ENCODE measurements at regions not wholly inside any gene's neighbourhood (a gene's known extent, or its start where the extent isn't known, plus 50 kb on each side); places are given as distances from the start of the nearest gene placed in this dataset.

GRCh38 chr20:51097351-51098120, 74.6 kb upstream of the KCNG1 start:
- in situ Hi-C loops (cut with MboI) = no loop called here
- FAIRE-seq (no peak), ATAC-seq (no peak), DNase-seq (ENCODE audit: extremely low read depth in 1 of 4, low spot score in 3 of 4) (no peak)
- H3K79me2 ChIP-seq (ENCODE audit: control insufficient read depth, insufficient read depth, low read length) = no peaks in the 10 kb centered on the region
- WGBS (ENCODE audit: insufficient coverage, low coverage, missing lambda C conversion rate) = 4% methylated on average over 8 of the region's 8 CpGs
- no TSS peak for BruUV-seq (replicated peaks)
- H3K4me2 ChIP-seq (ENCODE audit: insufficient read depth, low read length) = no peak overlapping the region
- no peaks in the 10 kb centered on the region for H3K9me1 ChIP-seq (ENCODE audit: control insufficient read depth, insufficient read depth, low read length)
- no peak overlapping the region for H2AFZ ChIP-seq (ENCODE audit: low read depth, low read length)
- no peaks in the 10 kb centered on the region for H3K36me3 ChIP-seq (ENCODE audit: control insufficient read depth, insufficient read depth, low read length)
- no peak overlapping the region for H3K9ac ChIP-seq (ENCODE audit: insufficient read depth in 1 of 2, low read depth in 2 of 2, low read length in 2 of 2)
- no peak overlapping the region for H3K4me3 ChIP-seq
- ChIA-PET CTCF (ENCODE audit: low intra/inter-chr PET ratio) (no interaction called here), POLR2A (no interaction called here)
- intact Hi-C loops (cut with micrococcal nuclease) = no loop called here
- H3K9me3 ChIP-seq (replicated peaks; ENCODE audit: control insufficient read depth, insufficient read depth, low read depth, low read length) = no peaks in the 10 kb centered on the region
- no peaks in the 10 kb centered on the region; a peak in 2 of 5 replicates for H3K4me1 ChIP-seq (replicated peaks in 1 of 2; ENCODE audit: control insufficient read depth in 2 of 2, insufficient read depth in 2 of 2, low read length in 2 of 2)
- no peak overlapping the region for H3K27ac ChIP-seq (ENCODE audit: extremely low read depth, low read depth, low read length)
- H4K20me1 ChIP-seq (replicated peaks; ENCODE audit: control insufficient read depth, insufficient read depth, low read length) = no peaks in the 10 kb centered on the region
- peaks cover 9 to 26% of the 10 kb centered on the region in 2 experiments; a peak in 4 of 5 replicates for H3K27me3 ChIP-seq (ENCODE audit: control insufficient read depth in 2 of 2, insufficient read depth in 2 of 2, low read length in 2 of 2)
- TF ChIP-seq, protein P1, sequence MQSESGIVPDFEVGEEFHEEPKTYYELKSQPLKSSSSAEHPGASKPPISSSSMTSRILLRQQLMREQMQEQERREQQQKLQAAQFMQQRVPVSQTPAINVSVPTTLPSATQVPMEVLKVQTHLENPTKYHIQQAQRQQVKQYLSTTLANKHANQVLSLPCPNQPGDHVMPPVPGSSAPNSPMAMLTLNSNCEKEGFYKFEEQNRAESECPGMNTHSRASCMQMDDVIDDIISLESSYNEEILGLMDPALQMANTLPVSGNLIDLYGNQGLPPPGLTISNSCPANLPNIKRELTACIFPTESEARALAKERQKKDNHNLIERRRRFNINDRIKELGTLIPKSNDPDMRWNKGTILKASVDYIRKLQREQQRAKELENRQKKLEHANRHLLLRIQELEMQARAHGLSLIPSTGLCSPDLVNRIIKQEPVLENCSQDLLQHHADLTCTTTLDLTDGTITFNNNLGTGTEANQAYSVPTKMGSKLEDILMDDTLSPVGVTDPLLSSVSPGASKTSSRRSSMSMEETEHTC (IDR thresholded peaks at IDR 0.05) = no peak
- TF ChIP-seq CBFA2T2 (conservative IDR thresholded peaks at IDR 0.05) = no peak
- TF ChIP-seq MTA2 (IDR thresholded peaks at IDR 0.05; ENCODE audit: low read depth) = no peak
- TF ChIP-seq LEF1 (IDR thresholded peaks at IDR 0.05) = no peak
- TF ChIP-seq IFI16 (CRISPR knock-in tag; IDR thresholded peaks at IDR 0.05) = no peak
- TF ChIP-seq, protein P2, sequence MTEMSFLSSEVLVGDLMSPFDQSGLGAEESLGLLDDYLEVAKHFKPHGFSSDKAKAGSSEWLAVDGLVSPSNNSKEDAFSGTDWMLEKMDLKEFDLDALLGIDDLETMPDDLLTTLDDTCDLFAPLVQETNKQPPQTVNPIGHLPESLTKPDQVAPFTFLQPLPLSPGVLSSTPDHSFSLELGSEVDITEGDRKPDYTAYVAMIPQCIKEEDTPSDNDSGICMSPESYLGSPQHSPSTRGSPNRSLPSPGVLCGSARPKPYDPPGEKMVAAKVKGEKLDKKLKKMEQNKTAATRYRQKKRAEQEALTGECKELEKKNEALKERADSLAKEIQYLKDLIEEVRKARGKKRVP (CRISPR knock-in tag; IDR thresholded peaks at IDR 0.05) = no peak
- no peak for TF ChIP-seq HDAC3 (IDR thresholded peaks at IDR 0.05; ENCODE audit: borderline replicate concordance, partially characterized antibody)
- no peak for TF ChIP-seq MNT (conservative IDR thresholded peaks at IDR 0.05)
- no peak for TF ChIP-seq DDX20 (tag; IDR thresholded peaks at IDR 0.05; ENCODE audit: low read depth)
- no peak for TF ChIP-seq TCF7 (IDR thresholded peaks at IDR 0.05; ENCODE audit: borderline replicate concordance)
- TF ChIP-seq, protein P3, sequence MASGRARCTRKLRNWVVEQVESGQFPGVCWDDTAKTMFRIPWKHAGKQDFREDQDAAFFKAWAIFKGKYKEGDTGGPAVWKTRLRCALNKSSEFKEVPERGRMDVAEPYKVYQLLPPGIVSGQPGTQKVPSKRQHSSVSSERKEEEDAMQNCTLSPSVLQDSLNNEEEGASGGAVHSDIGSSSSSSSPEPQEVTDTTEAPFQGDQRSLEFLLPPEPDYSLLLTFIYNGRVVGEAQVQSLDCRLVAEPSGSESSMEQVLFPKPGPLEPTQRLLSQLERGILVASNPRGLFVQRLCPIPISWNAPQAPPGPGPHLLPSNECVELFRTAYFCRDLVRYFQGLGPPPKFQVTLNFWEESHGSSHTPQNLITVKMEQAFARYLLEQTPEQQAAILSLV (tag; IDR thresholded peaks at IDR 0.05) = no peak

Data from K562 (cell line).